GM12878 (cell line): ENCODE measurements at regions not wholly inside any gene's neighbourhood (a gene's known extent, or its start where the extent isn't known, plus 50 kb on each side); places are given as distances from the start of the nearest gene placed in this dataset.

Experiments
- ATAC-seq: fragments of 200-7000 bp; cut with Tn5 transposase; 3 replicates; pipeline ENCODE4 v1.9.1; 2020; ENCODE audit warnings: mild to moderate bottlenecking, moderate library complexity
- BruUV-seq: library from RNA; stranded (reverse); fragments of 400-500 nt; replicated peaks from 2 replicates; lab custom pipeline; 2021; lab: Mats Ljungman, UMichigan
- CTCF ChIA-PET: fragments of 300-600 bp; sonication (Branson Sonifier 250); formaldehyde crosslinking; extraction: SDS; loops from one replicate; lab custom pipeline; 2021; ENCODE audit warnings: inconsistent platforms; lab: Yijun Ruan, JAX
- POLR2A ChIA-PET: fragments of 350-600 bp; formaldehyde crosslinking; extraction: SDS; loops from one replicate; lab custom pipeline; 2021; ENCODE audit warnings: inconsistent platforms; lab: Charles Lee
- RAD21 ChIA-PET: fragments of 300-600 bp; sonication (Branson Sonifier 250); formaldehyde crosslinking; loops from one replicate; lab custom pipeline; 2023; ENCODE audit warnings: antibody characterized with exemption; ENCODE audit not compliant: unreplicated experiment; lab: Charles Lee
- SMC1A ChIA-PET: fragments of 300-600 bp; sonication (Branson Sonifier 250); formaldehyde crosslinking; loops from one replicate; lab custom pipeline; 2023; ENCODE audit not compliant: unreplicated experiment, uncharacterized antibody; lab: Charles Lee
- DNase-seq: peaks from one replicate; pipeline ENCODE4 v3.0.0-alpha.2; 2011; ENCODE audit warnings: low read depth, low spot score
- FAIRE-seq: peaks from 3 replicates; lab custom pipeline; 2011; peaks lifted over from hg19 to GRCh38; lab: Jason Lieb, UNC
- H2AFZ ChIP-seq: 2 replicates; pipeline ENCODE4 v1.6.0; 2011; ENCODE audit warnings: low read depth, low read length, control low read depth; ENCODE audit not compliant: control insufficient read depth
- H3K27ac ChIP-seq: 2 replicates; pipeline ENCODE4 v1.5.1; 2011; ENCODE audit warnings: control low read depth; ENCODE audit not compliant: control insufficient read depth, insufficient read depth
- H3K27me3 ChIP-seq, 2 experiments: replicated peaks in 1 of 2; 2 replicates each; pipeline versions ENCODE4 v1.6.0 to v1.6.1; 2011; ENCODE audit warnings: low read length in 1 of 2; ENCODE audit not compliant: control insufficient read depth in 2 of 2, insufficient read depth in 2 of 2
- H3K36me3 ChIP-seq, 2 experiments: 2 replicates each; pipeline ENCODE4 v1.5.1; 2011; ENCODE audit warnings: low read length in 1 of 2; ENCODE audit not compliant: control insufficient read depth in 2 of 2, insufficient read depth in 2 of 2
- H3K4me1 ChIP-seq: 2 replicates; pipeline ENCODE4 v1.6.1; 2011; ENCODE audit warnings: mild to moderate bottlenecking, low read length, moderate library complexity, mixed read lengths; ENCODE audit not compliant: control insufficient read depth, insufficient read depth
- H3K4me2 ChIP-seq: 2 replicates; pipeline ENCODE4 v1.6.0; 2011; ENCODE audit warnings: control low read depth; ENCODE audit not compliant: control insufficient read depth, insufficient read depth
- H3K4me3 ChIP-seq: fragments of 200-600 bp; sonication (generic); 2 replicates; pipeline ENCODE4 v1.5.1; 2016
- H3K79me2 ChIP-seq: 2 replicates; pipeline ENCODE4 v1.6.0; 2011; ENCODE audit warnings: low read length; ENCODE audit not compliant: control insufficient read depth, insufficient read depth
- H3K9ac ChIP-seq: 2 replicates; pipeline ENCODE4 v1.8.0; 2011; ENCODE audit warnings: low read length, control low read depth, mixed read lengths; ENCODE audit not compliant: control insufficient read depth, insufficient read depth
- H3K9me3 ChIP-seq: replicated peaks from 3 replicates; pipeline ENCODE4 v1.5.1; 2011; ENCODE audit warnings: mild to moderate bottlenecking, low read length; ENCODE audit not compliant: control insufficient read depth, insufficient read depth
- H4K20me1 ChIP-seq: 2 replicates; pipeline ENCODE4 v1.6.0; 2011; ENCODE audit not compliant: control insufficient read depth, insufficient read depth
- GABPA ChIP-seq: IDR thresholded peaks from 2 replicates; pipeline ENCODE4 v1.6.1; 2014; ENCODE audit warnings: antibody characterized with exemption, low read depth, mild to moderate bottlenecking, inconsistent platforms
- HDAC6 ChIP-seq: fragments of 200-600 bp; sonication (generic); IDR thresholded peaks from one replicate; pipeline ENCODE4 v1.8.0; 2017; ENCODE audit warnings: antibody characterized with exemption; ENCODE audit not compliant: unreplicated experiment
- MEF2B ChIP-seq: fragments of 450-650 bp; IDR thresholded peaks from 2 replicates; pipeline ENCODE4 v1.6.1; 2018; ENCODE audit warnings: mild to moderate bottlenecking, moderate library complexity; ENCODE audit not compliant: partially characterized antibody, poor library complexity, severe bottlenecking
- MTA3 ChIP-seq: IDR thresholded peaks from 2 replicates; pipeline ENCODE4 v1.6.1; 2012; ENCODE audit warnings: low read length, inconsistent platforms, borderline replicate concordance
- STAT3 ChIP-seq: IDR thresholded peaks from 2 replicates; pipeline ENCODE4 v1.6.1; 2011; ENCODE audit warnings: low read depth, low read length, improper control_type of control experiment
- WGBS: methylation state at CpG from one replicate; pipeline ENCODE4 v1.1.6; 2016; ENCODE audit warnings: low lambda C conversion rate; ENCODE audit not compliant: insufficient replicate concordance, insufficient coverage; ENCODE audit errors: missing lambda C conversion rate; 5-methylcytosine and 5-hydroxymethylcytosine counted together
- in situ Hi-C: fragments of 300-500 bp; cut with MboI; formaldehyde crosslinking; loops from 9 replicates; pipeline ENCODE4 v1.14.3; 2018; ENCODE audit warnings: mixed read lengths
- intact Hi-C: fragments of 100-400 bp; cut with micrococcal nuclease; formaldehyde crosslinking; loops from one replicate; pipeline ENCODE4 v1.14.2; 2022; ENCODE audit not compliant: unreplicated experiment
- TF ChIP-seq, protein P1 (sequence below): fragments of 450-650 bp; IDR thresholded peaks from 2 replicates; pipeline ENCODE4 v1.6.1; 2017; ENCODE audit warnings: mild to moderate bottlenecking, moderate library complexity
- TF ChIP-seq, protein P2 (sequence below): IDR thresholded peaks from 2 replicates; pipeline ENCODE4 v1.6.1; 2012; ENCODE audit warnings: low read depth, low read length, improper control_type of control experiment

DNA sequence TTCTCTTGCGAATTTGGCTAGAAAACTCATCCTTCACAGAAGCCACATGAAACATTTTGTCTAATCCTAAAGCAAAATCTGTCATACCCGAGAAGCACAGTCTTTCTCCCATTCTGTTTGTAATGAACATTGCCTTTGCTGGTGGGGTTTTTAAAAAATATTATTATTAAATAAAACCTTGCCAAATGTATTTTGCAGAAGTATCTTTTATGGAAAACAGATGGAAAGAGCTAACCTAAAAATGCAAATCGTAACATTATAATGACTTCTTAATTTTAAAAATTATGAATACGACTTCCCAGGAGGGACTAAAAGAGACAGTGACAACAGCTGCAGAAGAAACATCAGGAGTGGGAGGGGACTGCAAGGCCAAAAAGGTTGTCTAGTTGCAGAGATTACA is 246.3 kb upstream of the TAS2R1 start (continued):
- TF ChIP-seq, protein P1, sequence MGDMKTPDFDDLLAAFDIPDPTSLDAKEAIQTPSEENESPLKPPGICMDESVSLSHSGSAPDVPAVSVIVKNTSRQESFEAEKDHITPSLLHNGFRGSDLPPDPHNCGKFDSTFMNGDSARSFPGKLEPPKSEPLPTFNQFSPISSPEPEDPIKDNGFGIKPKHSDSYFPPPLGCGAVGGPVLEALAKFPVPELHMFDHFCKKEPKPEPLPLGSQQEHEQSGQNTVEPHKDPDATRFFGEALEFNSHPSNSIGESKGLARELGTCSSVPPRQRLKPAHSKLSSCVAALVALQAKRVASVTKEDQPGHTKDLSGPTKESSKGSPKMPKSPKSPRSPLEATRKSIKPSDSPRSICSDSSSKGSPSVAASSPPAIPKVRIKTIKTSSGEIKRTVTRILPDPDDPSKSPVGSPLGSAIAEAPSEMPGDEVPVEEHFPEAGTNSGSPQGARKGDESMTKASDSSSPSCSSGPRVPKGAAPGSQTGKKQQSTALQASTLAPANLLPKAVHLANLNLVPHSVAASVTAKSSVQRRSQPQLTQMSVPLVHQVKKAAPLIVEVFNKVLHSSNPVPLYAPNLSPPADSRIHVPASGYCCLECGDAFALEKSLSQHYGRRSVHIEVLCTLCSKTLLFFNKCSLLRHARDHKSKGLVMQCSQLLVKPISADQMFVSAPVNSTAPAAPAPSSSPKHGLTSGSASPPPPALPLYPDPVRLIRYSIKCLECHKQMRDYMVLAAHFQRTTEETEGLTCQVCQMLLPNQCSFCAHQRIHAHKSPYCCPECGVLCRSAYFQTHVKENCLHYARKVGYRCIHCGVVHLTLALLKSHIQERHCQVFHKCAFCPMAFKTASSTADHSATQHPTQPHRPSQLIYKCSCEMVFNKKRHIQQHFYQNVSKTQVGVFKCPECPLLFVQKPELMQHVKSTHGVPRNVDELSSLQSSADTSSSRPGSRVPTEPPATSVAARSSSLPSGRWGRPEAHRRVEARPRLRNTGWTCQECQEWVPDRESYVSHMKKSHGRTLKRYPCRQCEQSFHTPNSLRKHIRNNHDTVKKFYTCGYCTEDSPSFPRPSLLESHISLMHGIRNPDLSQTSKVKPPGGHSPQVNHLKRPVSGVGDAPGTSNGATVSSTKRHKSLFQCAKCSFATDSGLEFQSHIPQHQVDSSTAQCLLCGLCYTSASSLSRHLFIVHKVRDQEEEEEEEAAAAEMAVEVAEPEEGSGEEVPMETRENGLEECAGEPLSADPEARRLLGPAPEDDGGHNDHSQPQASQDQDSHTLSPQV, result no peak
- TF ChIP-seq GABPA (no peak), MEF2B (no peak)
- TF ChIP-seq, all 136 proteins: peak for 0

DNA sequence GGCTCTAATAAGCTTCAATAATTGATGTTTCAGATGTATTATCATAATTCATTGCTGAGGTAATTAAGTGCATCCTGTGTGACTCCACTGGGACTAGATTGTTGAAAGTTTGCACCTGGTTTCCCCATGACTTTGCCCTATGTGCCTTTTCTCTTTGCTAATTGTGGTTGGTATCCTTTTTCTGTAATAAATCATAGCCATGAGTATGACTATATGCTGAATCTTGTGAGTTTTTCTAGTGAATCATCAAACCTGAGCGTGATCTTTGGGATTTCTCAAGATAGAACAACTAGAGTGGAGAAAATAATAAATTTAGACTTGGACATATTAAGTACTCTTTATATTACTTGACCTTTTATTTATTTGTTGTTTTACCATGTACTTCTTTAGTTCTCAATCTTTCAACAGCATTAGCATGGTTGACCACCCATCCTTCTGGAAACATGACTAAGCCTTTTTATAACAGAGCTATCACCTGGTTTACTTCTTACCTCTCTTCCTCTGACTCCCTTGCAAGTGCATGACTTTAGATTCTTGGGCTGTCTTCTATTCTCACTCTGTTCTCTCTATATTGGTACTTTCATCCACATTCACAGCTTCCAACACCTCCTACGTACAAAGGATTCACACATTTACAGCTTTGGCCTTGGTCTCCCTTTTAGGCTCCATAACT is 239.6 kb upstream of the TAS2R1 start:
- Histone ChIP-seq H3K27me3 (no peaks in the 10 kb centered on the region), H3K9me3 (no peaks in the 10 kb centered on the region; the same call in 2 of the 3 replicates), H4K20me1 (no peaks in the 10 kb centered on the region), H3K4me1 (no peaks in the 10 kb centered on the region), H3K4me3 (no peak overlapping the region), H2AFZ (no peak overlapping the region), H3K79me2 (no peaks in the 10 kb centered on the region), H3K9ac (no peak overlapping the region), H3K4me2 (no peak overlapping the region), H3K27ac (no peak overlapping the region), H3K36me3 (no peaks in the 10 kb centered on the region)
- ChIA-PET SMC1A (no interaction called here), RAD21 (no interaction called here), POLR2A (no interaction called here), CTCF (no interaction called here)
- DNase-seq (no peak), ATAC-seq (no peak), FAIRE-seq (no peak)
- WGBS, result 15% methylated on average over 2 of the region's 2 CpGs
- BruUV-seq, result no TSS peak
- intact Hi-C loops (no loop called here), in situ Hi-C loops (no loop called here)
- no peak for TF ChIP-seq GABPA
- TF ChIP-seq, protein P2, sequence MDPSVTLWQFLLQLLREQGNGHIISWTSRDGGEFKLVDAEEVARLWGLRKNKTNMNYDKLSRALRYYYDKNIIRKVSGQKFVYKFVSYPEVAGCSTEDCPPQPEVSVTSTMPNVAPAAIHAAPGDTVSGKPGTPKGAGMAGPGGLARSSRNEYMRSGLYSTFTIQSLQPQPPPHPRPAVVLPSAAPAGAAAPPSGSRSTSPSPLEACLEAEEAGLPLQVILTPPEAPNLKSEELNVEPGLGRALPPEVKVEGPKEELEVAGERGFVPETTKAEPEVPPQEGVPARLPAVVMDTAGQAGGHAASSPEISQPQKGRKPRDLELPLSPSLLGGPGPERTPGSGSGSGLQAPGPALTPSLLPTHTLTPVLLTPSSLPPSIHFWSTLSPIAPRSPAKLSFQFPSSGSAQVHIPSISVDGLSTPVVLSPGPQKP, result no peak
- no peak for TF ChIP-seq MTA3
- peak; percentile 36 for TF ChIP-seq MEF2B
- no peak for TF ChIP-seq STAT3
- TF ChIP-seq HDAC6, result no peak
